Loucy (cell line): ENCODE measurements at regions not wholly inside any gene's neighbourhood (a gene's known extent, or its start where the extent isn't known, plus 50 kb on each side); places are given as distances from the start of the nearest gene placed in this dataset.

ENCODE experiments used
- CTCF ChIP-seq: fragments of 200-600 bp; sonication (generic); conservative IDR thresholded peaks from 2 replicates; pipeline ENCODE4 v1.5.1; 2014; ENCODE audit warnings: mild to moderate bottlenecking, antibody characterized with exemption, low read length
- EZH2phosphoT487 ChIP-seq: fragments of 200-600 bp; IDR thresholded peaks from 2 replicates; pipeline ENCODE4 v1.6.1; 2018; ENCODE audit warnings: antibody characterized with exemption, mild to moderate bottlenecking, moderate library complexity, borderline replicate concordance

GRCh38 chr5:166431456-166431855, 1860.0 kb upstream of the WWC1 start:
- TF ChIP-seq CTCF = no peak
- TF ChIP-seq EZH2phosphoT487 = no peak
